ENCODE measurements at regions not wholly inside any gene's neighbourhood (a gene's known extent, or its start where the extent isn't known, plus 50 kb on each side); places are given as distances from the start of the nearest gene placed in this dataset.

- no peak for TF ChIP-seq CTCF (IDR thresholded peaks at IDR 0.05)
- TF ChIP-seq EZH2 (IDR thresholded peaks at IDR 0.05) = no peak
These were observed 440.3 kb upstream of the DPH6 start for GRCh38 chr15:35986191-35986721.

Data from neural progenitor cell (in vitro differentiated cells).